Trophoblast cell (in vitro differentiated cells and primary cell): ENCODE measurements at regions not wholly inside any gene's neighbourhood (a gene's known extent, or its start where the extent isn't known, plus 50 kb on each side); places are given as distances from the start of the nearest gene placed in this dataset.

ENCODE experiments used
- DNase-seq, 2 donors: peaks; one replicate each; pipeline ENCODE4 v3.0.0-alpha.2; 2016
- H2AFZ ChIP-seq: 2 replicates; pipeline ENCODE4 v1.6.1; 2013; ENCODE audit warnings: low read length, moderate library complexity, mild to moderate bottlenecking; ENCODE audit not compliant: insufficient read depth, poor library complexity
- H2AK5ac ChIP-seq: 2 replicates; pipeline ENCODE4 v1.6.1; 2013; ENCODE audit warnings: mild to moderate bottlenecking, low read length
- H2BK120ac ChIP-seq: 2 replicates; pipeline ENCODE4 v1.6.1; 2013; ENCODE audit warnings: low read length, mild to moderate bottlenecking, moderate library complexity; ENCODE audit not compliant: insufficient read depth, poor library complexity
- H2BK12ac ChIP-seq: 2 replicates; pipeline ENCODE4 v1.6.1; 2013; ENCODE audit warnings: mild to moderate bottlenecking, low read length, moderate library complexity
- H2BK5ac ChIP-seq: 2 replicates; pipeline ENCODE4 v1.6.1; 2013; ENCODE audit warnings: low read length, low read depth, moderate library complexity, mild to moderate bottlenecking; ENCODE audit not compliant: poor library complexity
- H3K14ac ChIP-seq: 2 replicates; pipeline ENCODE4 v1.6.1; 2013; ENCODE audit warnings: mild to moderate bottlenecking, low read length
- H3K18ac ChIP-seq: 2 replicates; pipeline ENCODE4 v1.6.1; 2013; ENCODE audit warnings: mild to moderate bottlenecking, low read length
- H3K23ac ChIP-seq: 2 replicates; pipeline ENCODE4 v1.6.1; 2013; ENCODE audit warnings: low read length
- H3K27ac ChIP-seq: 2 replicates; pipeline ENCODE4 v1.5.1; 2013; ENCODE audit warnings: low read depth, mild to moderate bottlenecking, inconsistent platforms, low read length, moderate library complexity
- H3K27me3 ChIP-seq: 2 replicates; pipeline ENCODE4 v1.6.1; 2013; ENCODE audit warnings: inconsistent platforms, mild to moderate bottlenecking, low read length, moderate library complexity; ENCODE audit not compliant: insufficient read depth
- H3K36me3 ChIP-seq, 2 experiments: 1 replicate in 1 of 2; 2 replicates in 1 of 2; pipeline ENCODE4 v1.6.1; 2013; ENCODE audit warnings: low read length in 2 of 2, mild to moderate bottlenecking in 2 of 2, moderate library complexity in 1 of 2; ENCODE audit not compliant: insufficient read depth in 2 of 2, control insufficient read depth in 1 of 2
- H3K4ac ChIP-seq: 2 replicates; pipeline ENCODE4 v1.6.1; 2013; ENCODE audit warnings: low read depth, mild to moderate bottlenecking, low read length, moderate library complexity
- H3K4me1 ChIP-seq, 2 experiments: 1 replicate in 1 of 2; 2 replicates in 1 of 2; pipeline ENCODE4 v1.6.1; 2013; ENCODE audit warnings: low read length in 2 of 2, mild to moderate bottlenecking in 2 of 2, moderate library complexity in 1 of 2; ENCODE audit not compliant: insufficient read depth in 2 of 2, control insufficient read depth in 1 of 2
- H3K4me2 ChIP-seq: 2 replicates; pipeline ENCODE4 v1.6.1; 2013; ENCODE audit warnings: inconsistent platforms, mild to moderate bottlenecking, low read length, moderate library complexity
- H3K4me3 ChIP-seq: 2 replicates; pipeline ENCODE4 v1.5.1; 2013; ENCODE audit warnings: mild to moderate bottlenecking, low read depth, low read length, inconsistent platforms
- H3K79me1 ChIP-seq: one replicate; pipeline ENCODE4 v1.6.1; 2013; ENCODE audit warnings: low read length
- H3K79me2 ChIP-seq: 2 replicates; pipeline ENCODE4 v1.6.1; 2013; ENCODE audit warnings: low read length, mild to moderate bottlenecking; ENCODE audit not compliant: control insufficient read depth, insufficient read depth, poor library complexity
- H3K9ac ChIP-seq: 2 replicates; pipeline ENCODE4 v1.6.1; 2013; ENCODE audit warnings: mild to moderate bottlenecking, low read length
- H3K9me3 ChIP-seq: 2 replicates; pipeline ENCODE4 v1.6.1; 2013; ENCODE audit warnings: low read depth, mild to moderate bottlenecking, control low read depth, inconsistent platforms, low read length; ENCODE audit not compliant: insufficient read depth
- H4K12ac ChIP-seq: 2 replicates; pipeline ENCODE4 v1.6.1; 2013; ENCODE audit warnings: low read depth, mild to moderate bottlenecking, low read length, moderate library complexity
- H4K8ac ChIP-seq: 2 replicates; pipeline ENCODE4 v1.6.1; 2013; ENCODE audit warnings: low read depth, mild to moderate bottlenecking, low read length, moderate library complexity
- H4K91ac ChIP-seq: one replicate; pipeline ENCODE4 v1.6.1; 2013; ENCODE audit warnings: low read depth, mild to moderate bottlenecking, low read length, moderate library complexity
- WGBS: extraction: QIAGEN DNeasy Blood & Tissue Kit; methylation state at CpG from one replicate; pipeline ENCODE4 v1.1.7; 2013; ENCODE audit warnings: missing lambda C conversion rate; ENCODE audit not compliant: insufficient read length, insufficient coverage; ENCODE audit errors: extremely low coverage; 5-methylcytosine and 5-hydroxymethylcytosine counted together

GRCh38 chr13:107493266-107493665 lies 722.1 kb downstream of the LIG4 start:
- H3K79me1 ChIP-seq: no peaks in the 10 kb centered on the region
- H4K91ac ChIP-seq: no peak overlapping the region
- H3K23ac ChIP-seq: no peak overlapping the region
- H2AK5ac ChIP-seq: no peak overlapping the region
- H3K4me2 ChIP-seq: no peak overlapping the region
- H4K12ac ChIP-seq: no peak overlapping the region
- H3K9ac ChIP-seq: no peak overlapping the region
- H3K9me3 ChIP-seq: no peaks in the 10 kb centered on the region
- no peak overlapping the region for H2AFZ ChIP-seq
- H4K8ac ChIP-seq: no peak overlapping the region
- no CpG with 5 or more reads among the region's 3 CpGs for WGBS
- H3K79me2 ChIP-seq: no peaks in the 10 kb centered on the region
- no peak overlapping the region for H3K4me3 ChIP-seq
- no peaks in the 10 kb centered on the region for H3K36me3 ChIP-seq
- no peaks in the 10 kb centered on the region for H3K4me1 ChIP-seq
- no peak overlapping the region for H2BK120ac ChIP-seq
- H2BK5ac ChIP-seq: no peak overlapping the region
- no peak overlapping the region for H3K4ac ChIP-seq
- H2BK12ac ChIP-seq: no peak overlapping the region
- no peaks in the 10 kb centered on the region for H3K27me3 ChIP-seq
- no peak for DNase-seq
- no peak overlapping the region for H3K18ac ChIP-seq
- H3K14ac ChIP-seq: no peak overlapping the region
- no peak overlapping the region for H3K27ac ChIP-seq

- H3K79me1 ChIP-seq: no peaks in the 10 kb centered on the region
- no peak overlapping the region for H3K9ac ChIP-seq
- no peaks in the 10 kb centered on the region for H3K79me2 ChIP-seq
- no peak overlapping the region for H3K4me2 ChIP-seq
- H3K23ac ChIP-seq: no peak overlapping the region
- no peaks in the 10 kb centered on the region for H3K9me3 ChIP-seq
- no peak overlapping the region for H3K4me3 ChIP-seq
- no peak overlapping the region for H3K14ac ChIP-seq
- no peak overlapping the region for H2BK12ac ChIP-seq
- H3K4me1 ChIP-seq: no peaks in the 10 kb centered on the region
- no peak overlapping the region for H2AFZ ChIP-seq
- no peak overlapping the region for H2BK5ac ChIP-seq
- H3K36me3 ChIP-seq: no peaks in the 10 kb centered on the region
- no peak overlapping the region for H4K8ac ChIP-seq
- H3K27me3 ChIP-seq: no peaks in the 10 kb centered on the region
- no CpG with 5 or more reads among the region's 5 CpGs for WGBS
- no peak overlapping the region for H3K27ac ChIP-seq
- H4K91ac ChIP-seq: no peak overlapping the region
- H4K12ac ChIP-seq: no peak overlapping the region
- no peak overlapping the region for H3K18ac ChIP-seq
- no peak overlapping the region for H2BK120ac ChIP-seq
- H3K4ac ChIP-seq: no peak overlapping the region
- H2AK5ac ChIP-seq: no peak overlapping the region
- no peak for DNase-seq
These were observed 732.6 kb downstream of the LIG4 start for GRCh38 chr13:107482688-107483087.

- Histone ChIP-seq H3K18ac (no peak overlapping the region), H2BK5ac (no peak overlapping the region), H3K23ac (no peak overlapping the region), H4K12ac (no peak overlapping the region), H2AFZ (no peak overlapping the region), H2BK12ac (no peak overlapping the region), H3K79me2 (no peaks in the 10 kb centered on the region), H3K9ac (no peak overlapping the region), H2BK120ac (no peak overlapping the region), H3K27ac (no peak overlapping the region), H3K4me1 (no peaks in the 10 kb centered on the region), H3K9me3 (no peaks in the 10 kb centered on the region), H3K4me2 (no peak overlapping the region), H2AK5ac (no peak overlapping the region), H4K91ac (no peak overlapping the region), H4K8ac (no peak overlapping the region), H3K27me3 (no peaks in the 10 kb centered on the region), H3K4me3 (no peak overlapping the region), H3K79me1 (no peaks in the 10 kb centered on the region), H3K36me3 (no peaks in the 10 kb centered on the region), H3K4ac (no peak overlapping the region), H3K14ac (no peak overlapping the region)
- no peak for DNase-seq
- WGBS: no CpG with 5 or more reads among the region's 1 CpG
These were observed 735.2 kb downstream of the LIG4 start for GRCh38 chr13:107480130-107480529.

- H3K79me2 ChIP-seq: no peaks in the 10 kb centered on the region
- no peak overlapping the region for H3K4me3 ChIP-seq
- no peak overlapping the region for H2BK12ac ChIP-seq
- no peak overlapping the region for H4K91ac ChIP-seq
- WGBS: no CpG with 5 or more reads among the region's 3 CpGs
- H3K23ac ChIP-seq: no peak overlapping the region
- DNase-seq: no peak
- no peak overlapping the region for H3K4me2 ChIP-seq
- no peak overlapping the region for H2BK120ac ChIP-seq
- H3K27me3 ChIP-seq: no peaks in the 10 kb centered on the region
- no peak overlapping the region for H3K27ac ChIP-seq
- H2AK5ac ChIP-seq: no peak overlapping the region
- H2BK5ac ChIP-seq: no peak overlapping the region
- no peaks in the 10 kb centered on the region for H3K36me3 ChIP-seq
- H3K4ac ChIP-seq: no peak overlapping the region
- H2AFZ ChIP-seq: no peak overlapping the region
- no peaks in the 10 kb centered on the region for H3K79me1 ChIP-seq
- no peak overlapping the region for H4K12ac ChIP-seq
- no peak overlapping the region for H3K14ac ChIP-seq
- H3K9ac ChIP-seq: no peak overlapping the region
- H3K4me1 ChIP-seq: no peaks in the 10 kb centered on the region
- H4K8ac ChIP-seq: no peak overlapping the region
- H3K18ac ChIP-seq: no peak overlapping the region
- no peaks in the 10 kb centered on the region for H3K9me3 ChIP-seq
These were observed 737.5 kb downstream of the LIG4 start for GRCh38 chr13:107477772-107478379.
